ENCODE measurements at regions not wholly inside any gene's neighbourhood (a gene's known extent, or its start where the extent isn't known, plus 50 kb on each side); places are given as distances from the start of the nearest gene placed in this dataset.

DNA sequence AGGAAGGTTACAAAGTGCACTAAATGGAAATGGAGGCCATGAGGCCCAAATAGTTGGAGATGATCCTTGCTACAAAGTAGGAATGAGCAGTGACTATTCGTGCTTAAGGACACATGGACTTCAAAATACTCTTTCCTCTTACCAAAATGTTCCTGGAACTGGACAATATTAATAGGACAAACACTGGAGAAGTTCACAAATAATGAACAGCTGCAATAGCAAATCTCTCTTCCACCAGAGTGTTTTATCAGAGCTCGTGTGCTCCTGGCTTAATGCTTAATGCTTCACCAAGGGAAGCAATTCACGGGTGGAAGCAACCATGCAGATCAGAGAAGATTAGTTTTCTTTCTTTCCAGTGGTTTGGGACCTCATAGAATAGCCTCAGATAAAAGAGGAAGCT is 435.4 kb downstream of the BCKDHB start:
- ChIA-PET CTCF (no interaction called here), POLR2A (no interaction called here)
- no peaks in the 10 kb centered on the region for H3K27me3 ChIP-seq (ENCODE audit: control insufficient read depth, insufficient read depth, low read length)
- H3K36me3 ChIP-seq (ENCODE audit: control insufficient read depth, insufficient read depth, low read length), result no peaks in the 10 kb centered on the region
- no peak overlapping the region for H3K4me3 ChIP-seq (ENCODE audit: low read depth, low read length)
- DNase-seq (ENCODE audit: low read depth), result no peak
- TF ChIP-seq, protein P1, sequence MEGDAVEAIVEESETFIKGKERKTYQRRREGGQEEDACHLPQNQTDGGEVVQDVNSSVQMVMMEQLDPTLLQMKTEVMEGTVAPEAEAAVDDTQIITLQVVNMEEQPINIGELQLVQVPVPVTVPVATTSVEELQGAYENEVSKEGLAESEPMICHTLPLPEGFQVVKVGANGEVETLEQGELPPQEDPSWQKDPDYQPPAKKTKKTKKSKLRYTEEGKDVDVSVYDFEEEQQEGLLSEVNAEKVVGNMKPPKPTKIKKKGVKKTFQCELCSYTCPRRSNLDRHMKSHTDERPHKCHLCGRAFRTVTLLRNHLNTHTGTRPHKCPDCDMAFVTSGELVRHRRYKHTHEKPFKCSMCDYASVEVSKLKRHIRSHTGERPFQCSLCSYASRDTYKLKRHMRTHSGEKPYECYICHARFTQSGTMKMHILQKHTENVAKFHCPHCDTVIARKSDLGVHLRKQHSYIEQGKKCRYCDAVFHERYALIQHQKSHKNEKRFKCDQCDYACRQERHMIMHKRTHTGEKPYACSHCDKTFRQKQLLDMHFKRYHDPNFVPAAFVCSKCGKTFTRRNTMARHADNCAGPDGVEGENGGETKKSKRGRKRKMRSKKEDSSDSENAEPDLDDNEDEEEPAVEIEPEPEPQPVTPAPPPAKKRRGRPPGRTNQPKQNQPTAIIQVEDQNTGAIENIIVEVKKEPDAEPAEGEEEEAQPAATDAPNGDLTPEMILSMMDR (IDR thresholded peaks at IDR 0.05; ENCODE audit: insufficient read depth, low read depth, low read length), result no peak

DNA sequence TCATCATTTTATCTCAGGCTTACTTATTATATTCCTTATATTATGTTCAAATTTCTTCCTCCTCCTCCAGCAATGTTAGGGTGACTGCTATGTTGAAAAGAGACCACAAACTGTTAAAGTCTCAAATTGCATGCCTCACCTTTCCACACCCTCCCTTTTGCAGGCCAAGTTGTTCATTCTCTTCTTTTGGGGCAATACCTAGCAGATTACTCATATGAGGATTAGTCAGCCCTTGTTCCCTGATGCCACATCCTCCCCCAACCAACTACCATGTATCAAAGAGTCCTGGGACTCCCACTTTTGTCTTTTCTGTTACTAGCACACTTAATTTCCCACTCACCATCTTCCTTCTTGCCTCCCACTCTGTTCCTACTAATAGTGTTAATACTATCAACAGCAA is 434.7 kb downstream of the BCKDHB start:
- Histone ChIP-seq H3K36me3 (ENCODE audit: control insufficient read depth, insufficient read depth, low read length) (no peaks in the 10 kb centered on the region), H3K27me3 (ENCODE audit: control insufficient read depth, insufficient read depth, low read length) (no peaks in the 10 kb centered on the region), H3K4me3 (ENCODE audit: low read depth, low read length) (no peak overlapping the region)
- peak; percentile 60 for DNase-seq (ENCODE audit: low read depth)
- CTCF ChIA-PET, result no interaction called here
- TF ChIP-seq, protein P1 (IDR thresholded peaks at IDR 0.05; ENCODE audit: insufficient read depth, low read depth, low read length), result no peak
- POLR2A ChIA-PET, result no interaction called here

DNA sequence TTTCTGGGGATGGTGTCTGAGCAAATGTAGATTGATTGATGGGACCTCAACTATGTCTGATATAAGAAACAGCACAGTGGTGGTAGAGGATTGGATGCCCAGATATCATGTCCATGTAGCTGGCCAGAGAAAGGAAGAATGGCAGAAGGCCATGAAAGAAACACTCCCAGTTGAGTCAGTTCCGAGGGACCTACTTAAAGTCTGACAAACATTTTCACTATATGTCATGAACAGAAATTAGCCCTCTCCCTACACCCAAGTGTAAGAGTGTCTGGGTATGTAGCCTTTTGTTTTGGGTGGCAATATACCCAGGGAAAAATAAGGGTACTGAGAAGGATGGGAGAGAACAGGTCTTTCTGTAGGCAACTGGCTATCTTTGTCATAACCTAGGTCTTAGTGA is 434.2 kb downstream of the BCKDHB start:
- POLR2A ChIA-PET, result no interaction called here
- CTCF ChIA-PET, result interaction anchor here (1.0 kb wide), 1 partner anchor 17 kb away, joined by 5 read pairs; no protein-coding TSS in a partner anchor
- no peaks in the 10 kb centered on the region for H3K36me3 ChIP-seq (ENCODE audit: control insufficient read depth, insufficient read depth, low read length)

DNA sequence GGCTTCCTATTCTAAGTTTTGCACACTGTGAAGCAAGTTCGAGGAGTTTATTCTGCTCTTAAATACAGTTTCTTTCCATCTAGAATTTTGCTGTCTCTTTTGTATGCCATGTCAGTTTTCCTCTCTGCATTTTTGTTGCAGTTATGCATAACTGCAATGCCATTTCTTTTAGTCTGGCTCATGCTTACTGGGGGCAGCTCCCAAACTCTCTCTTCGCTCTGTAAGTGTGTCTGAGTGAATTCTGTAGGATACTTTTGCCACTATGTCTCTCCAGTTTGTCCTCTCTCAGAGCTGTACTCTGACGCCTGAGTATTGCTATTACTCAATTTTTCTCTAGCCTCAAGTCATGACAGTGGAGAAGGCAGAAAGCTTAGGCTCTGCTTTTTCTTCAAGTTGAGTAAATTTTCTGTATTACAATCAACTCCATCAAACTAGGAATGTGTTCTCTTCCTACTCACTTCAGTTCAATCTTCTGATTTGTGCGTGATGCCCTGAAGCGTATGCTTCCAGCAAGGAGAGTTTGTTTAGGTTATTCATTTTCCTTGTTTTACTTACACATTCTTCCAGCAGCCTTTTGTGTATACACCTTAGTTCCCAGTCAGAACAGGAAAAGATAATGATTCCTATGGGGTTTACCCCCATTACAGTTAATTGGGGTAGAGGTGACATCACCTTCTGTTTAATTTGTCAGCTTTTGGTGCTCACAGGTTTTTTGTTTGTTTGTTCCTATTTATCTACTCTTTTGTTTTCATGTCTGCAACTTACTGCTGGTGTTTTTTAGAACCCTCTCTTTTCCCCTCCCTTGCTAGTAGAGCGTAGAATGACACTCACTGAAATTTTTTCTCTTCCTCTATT is 430.9 kb downstream of the BCKDHB start:
- no peaks in the 10 kb centered on the region for H3K27me3 ChIP-seq (ENCODE audit: control insufficient read depth, insufficient read depth, low read length)
- POLR2A ChIA-PET, result no interaction called here
- TF ChIP-seq, protein P1 (IDR thresholded peaks at IDR 0.05; ENCODE audit: insufficient read depth, low read depth, low read length), result no peak

More for the DNA sequence above, 434.2 kb downstream of the BCKDHB start:
- H3K27me3 ChIP-seq (ENCODE audit: control insufficient read depth, insufficient read depth, low read length), result no peaks in the 10 kb centered on the region
- DNase-seq (ENCODE audit: low read depth), result no peak
- TF ChIP-seq, protein P1 (IDR thresholded peaks at IDR 0.05; ENCODE audit: insufficient read depth, low read depth, low read length), result no peak
- no peak overlapping the region for H3K4me3 ChIP-seq (ENCODE audit: low read depth, low read length)

DNA sequence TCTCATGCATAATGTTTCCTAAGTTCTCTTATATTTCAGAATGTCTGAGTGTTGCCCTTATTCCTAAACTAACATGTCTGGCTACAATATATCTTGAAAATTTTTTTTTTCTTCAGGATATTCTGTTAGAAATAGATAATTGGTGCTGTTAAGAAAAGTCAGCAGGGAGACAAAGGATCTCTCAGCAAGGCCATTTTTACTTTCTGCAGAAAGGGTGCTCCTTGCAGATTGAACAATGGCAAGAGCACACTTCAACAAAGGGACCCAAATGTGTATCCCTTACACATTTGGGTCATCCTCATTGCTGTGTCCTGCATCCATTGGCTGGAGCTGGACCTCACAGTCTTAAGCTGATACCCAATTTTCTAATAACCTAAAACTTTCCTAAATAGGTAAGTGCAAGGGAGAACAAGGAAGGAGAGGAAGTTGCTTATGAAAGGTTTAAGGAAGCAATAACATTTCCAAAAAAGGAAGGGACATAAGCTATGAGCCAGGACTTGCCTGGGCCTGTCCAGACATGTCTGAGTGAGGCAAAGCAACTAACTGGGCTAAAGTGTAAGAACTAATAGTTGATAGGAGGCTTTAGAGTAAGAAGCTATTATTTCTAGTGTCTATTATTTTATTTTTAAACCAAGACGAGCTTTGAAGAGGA is 429.6 kb downstream of the BCKDHB start:
- TF ChIP-seq, protein P1 (IDR thresholded peaks at IDR 0.05; ENCODE audit: insufficient read depth, low read depth, low read length), result no peak
- CTCF ChIA-PET, result no interaction called here
- Histone ChIP-seq H3K4me3 (ENCODE audit: low read depth, low read length) (no peak overlapping the region), H3K36me3 (ENCODE audit: control insufficient read depth, insufficient read depth, low read length) (no peaks in the 10 kb centered on the region), H3K27me3 (ENCODE audit: control insufficient read depth, insufficient read depth, low read length) (no peaks in the 10 kb centered on the region)
- POLR2A ChIA-PET, result no interaction called here
- no peak for DNase-seq (ENCODE audit: low read depth)

More for the DNA sequence above, 430.9 kb downstream of the BCKDHB start:
- Histone ChIP-seq H3K36me3 (ENCODE audit: control insufficient read depth, insufficient read depth, low read length) (no peaks in the 10 kb centered on the region), H3K4me3 (ENCODE audit: low read depth, low read length) (no peak overlapping the region)
- CTCF ChIA-PET, result no interaction called here
- no peak for DNase-seq (ENCODE audit: low read depth)
